ENCODE measurements at regions not wholly inside any gene's neighbourhood (a gene's known extent, or its start where the extent isn't known, plus 50 kb on each side); places are given as distances from the start of the nearest gene placed in this dataset.

DNA sequence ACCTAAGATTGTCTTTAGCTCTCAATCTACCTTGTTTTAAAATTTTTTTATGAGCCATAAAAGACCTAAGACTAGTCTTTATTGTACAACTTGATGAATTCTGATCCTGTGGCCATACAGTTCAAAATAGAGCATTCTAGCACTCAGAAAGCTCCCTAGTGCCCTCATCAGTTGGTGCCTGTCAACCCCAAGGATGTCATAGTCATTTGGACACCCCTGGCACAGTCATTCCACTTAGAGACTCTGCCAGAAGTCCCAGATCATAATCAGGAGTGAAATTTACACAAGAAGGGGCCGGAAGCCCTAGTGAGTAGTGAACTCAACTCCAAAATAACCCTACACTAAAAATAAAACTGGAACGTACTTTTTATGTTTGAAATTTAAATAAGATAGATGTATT, 80.0 kb upstream of the INSIG1 start:
- no peak for DNase-seq

DNA sequence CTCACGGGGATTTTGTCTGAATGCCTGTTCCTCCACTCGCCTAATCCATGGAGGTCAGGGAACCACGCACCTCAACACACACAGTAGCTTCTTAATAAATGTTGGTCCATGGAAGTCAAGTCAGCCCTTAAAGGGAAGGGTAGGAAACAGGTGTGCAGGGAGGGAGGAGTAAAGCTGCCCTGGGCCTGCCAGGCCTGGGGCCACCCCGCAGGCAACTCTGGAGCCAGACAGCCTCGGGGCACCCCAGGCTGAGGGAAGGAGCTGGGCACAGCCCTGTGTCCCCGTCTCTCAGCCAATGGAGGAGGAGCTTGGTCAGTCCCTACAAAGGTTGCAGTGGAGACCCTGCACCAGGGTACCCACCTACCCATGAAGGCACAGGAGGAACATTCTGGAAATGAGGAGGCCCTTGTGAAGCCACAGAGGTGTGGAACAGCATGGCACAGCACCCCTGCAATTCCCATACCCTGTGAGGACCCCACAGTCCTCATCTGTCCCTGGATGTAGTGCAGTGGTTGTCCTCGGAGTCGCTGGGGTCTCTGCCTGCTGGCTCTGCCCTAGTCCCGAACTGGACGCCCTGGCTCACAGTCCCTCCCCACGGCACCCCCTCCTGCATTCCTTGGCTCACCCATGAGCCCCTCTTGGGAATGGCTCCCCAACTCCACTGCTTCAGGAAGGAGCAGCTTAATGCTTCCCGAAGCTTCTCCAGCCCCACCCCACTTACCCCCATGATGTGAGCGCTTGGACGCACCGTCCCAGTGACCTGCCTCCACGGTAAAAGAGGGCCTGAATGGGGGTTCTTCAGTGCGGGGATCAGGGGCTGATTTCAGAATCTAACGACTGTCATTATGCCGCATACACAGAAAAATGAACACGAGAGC, 79.2 kb upstream of the INSIG1 start:
- DNase-seq = no peak

DNA sequence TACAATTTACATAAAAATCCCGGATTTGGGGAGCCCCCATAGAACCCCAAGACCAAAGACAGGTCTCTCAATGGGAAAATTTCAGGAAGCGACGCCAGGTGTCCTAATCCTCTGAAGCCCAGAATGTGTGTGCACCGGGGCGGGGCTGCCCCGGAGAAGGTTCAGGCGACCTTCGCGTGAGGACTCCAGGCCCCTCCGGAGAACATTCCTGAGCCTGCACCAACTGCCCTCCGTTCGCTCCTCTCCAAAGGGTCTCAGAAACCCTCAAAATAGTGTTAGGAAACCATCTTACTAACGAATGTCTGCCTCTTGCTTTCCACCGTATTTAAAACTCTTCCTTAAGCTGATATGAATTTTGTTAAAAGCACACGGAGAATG, 78.5 kb upstream of the INSIG1 start:
- DNase-seq = no peak

DNA sequence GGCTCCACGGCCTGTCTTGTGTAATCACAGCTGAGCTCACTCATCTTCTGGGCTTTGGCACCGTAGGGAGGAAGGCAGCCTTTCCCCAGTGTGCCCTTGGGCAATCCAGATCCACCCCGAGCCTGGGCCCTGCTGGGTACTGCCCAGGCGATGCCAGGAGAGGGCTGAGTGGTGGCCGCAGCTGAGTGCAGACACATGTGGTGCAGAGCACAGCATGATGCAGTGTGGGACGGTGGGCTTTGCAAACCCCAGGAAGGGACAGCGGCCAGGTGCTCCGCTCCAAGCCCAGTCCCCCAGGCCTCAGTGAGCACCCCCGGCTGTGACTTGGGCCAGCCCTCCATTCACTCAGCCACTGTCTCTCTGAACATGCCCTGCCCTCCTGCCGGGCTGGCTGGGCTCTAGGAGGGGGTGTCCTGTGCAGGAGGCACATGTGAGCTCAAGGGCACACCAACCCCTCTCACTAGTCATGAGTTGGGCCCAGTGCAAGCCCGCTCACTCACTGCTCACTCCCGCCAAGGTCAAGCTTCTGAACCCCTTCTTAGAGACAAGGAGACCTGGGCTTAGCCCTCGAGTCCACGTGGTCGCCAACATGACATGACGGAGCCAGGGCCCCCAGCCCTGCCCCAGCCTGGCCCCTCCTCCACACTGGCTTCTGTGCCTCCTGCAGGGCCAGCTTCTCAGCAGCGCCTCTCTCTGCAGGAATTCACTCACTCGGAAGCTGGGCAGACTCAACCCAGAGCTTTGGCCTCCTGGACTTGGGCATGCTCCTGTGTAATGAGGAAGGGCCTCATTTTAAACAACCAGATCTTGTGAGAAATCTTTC, 77.5 kb upstream of the INSIG1 start:
- DNase-seq = no peak

DNA sequence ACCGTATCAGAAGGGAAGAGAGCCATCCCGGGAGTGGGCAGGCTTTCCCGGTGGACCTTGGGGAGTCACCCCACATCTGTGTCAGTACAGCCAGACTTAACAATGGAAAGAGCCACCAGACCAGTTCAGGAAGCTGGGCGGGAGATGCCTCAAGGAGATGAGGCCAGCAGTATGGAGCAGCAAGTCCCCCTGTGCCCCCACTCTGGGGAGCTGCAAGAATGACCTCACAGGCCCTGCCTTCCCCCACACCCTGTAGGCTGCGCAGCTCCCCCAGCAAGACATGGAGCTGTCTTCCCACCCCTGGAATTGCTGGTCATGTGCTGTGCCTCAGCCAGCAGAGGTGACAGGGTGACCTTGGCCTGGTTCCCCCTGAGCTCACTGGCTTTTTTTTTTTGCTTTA, 76.8 kb upstream of the INSIG1 start:
- DNase-seq = no peak

DNA sequence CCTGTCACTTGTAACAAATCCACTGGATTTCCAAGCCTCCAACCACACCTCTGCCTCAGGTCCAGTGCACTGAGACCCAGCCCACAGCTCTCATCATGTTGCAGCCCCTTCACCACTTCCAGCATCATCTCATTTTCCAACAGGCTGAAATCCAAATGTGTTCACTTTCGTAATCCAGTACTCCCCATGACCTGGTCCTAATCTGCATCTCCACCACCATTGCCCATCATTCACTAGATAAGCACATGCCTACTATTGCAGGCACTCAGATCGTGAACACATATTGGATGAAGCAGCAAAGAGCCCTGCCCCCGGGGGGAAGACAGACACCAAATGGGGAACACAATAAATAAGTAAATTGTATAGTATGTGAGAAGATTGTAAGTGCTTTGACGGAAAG, 76.1 kb upstream of the INSIG1 start:
- DNase-seq = no peak

DNA sequence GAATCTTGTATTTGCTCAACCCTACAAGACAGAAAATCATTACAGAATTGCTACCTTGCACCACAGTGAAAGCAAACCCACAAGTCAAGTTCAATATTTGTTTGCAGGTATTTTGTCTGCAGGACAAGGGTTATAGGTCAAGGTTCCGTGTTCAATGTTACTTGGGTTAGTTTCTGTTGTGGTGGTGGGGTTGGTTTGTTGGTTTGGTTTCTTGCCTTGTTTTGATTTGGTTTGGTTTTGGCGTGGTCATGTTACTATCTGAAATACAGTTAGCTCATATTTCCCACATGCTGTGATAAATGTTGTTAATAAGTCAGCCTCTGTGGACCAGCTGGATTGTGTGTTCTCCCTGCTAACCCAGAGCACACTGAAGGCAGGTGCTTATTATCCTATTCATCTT, 75.6 kb upstream of the INSIG1 start:
- no peak for DNase-seq

DNA sequence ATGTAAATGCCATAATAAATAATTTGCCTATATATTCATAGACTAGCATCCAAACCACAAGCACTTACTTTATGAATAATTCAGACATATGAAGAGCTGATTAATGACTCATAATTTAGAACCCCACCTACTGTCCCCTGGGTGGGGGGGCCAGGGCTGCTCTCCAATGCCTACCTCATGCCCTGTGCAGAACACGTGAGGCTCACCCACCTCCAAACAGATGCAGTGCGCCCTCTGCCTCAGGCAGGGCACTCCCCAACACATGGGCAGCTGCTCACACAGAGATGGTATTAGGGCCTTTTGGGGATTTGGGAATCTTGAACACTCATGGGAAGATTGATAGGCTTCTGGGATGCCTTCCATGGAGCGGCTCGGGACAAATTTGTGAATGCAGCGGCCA, 75.1 kb upstream of the INSIG1 start:
- DNase-seq = no peak

DNA sequence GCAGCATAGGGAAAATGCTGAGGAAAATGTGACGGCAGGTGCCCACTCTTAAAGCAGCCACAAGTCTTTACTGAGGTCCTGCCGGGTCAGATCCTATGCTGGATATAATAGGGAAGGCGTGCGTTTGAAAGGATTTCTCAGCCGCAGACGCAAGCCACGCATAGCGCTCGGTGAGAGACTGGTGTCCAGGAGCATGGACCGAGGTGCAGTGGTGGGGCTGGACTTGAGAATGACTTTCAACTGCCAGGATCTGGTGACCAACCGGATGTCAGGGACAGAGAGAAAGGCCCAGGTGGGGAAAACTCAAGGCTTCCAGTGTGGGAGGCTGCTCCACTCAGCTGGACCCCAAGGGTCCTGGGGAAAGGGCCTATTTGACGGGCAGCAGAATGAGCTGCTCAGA, 74.7 kb upstream of the INSIG1 start:
- DNase-seq = no peak

DNA sequence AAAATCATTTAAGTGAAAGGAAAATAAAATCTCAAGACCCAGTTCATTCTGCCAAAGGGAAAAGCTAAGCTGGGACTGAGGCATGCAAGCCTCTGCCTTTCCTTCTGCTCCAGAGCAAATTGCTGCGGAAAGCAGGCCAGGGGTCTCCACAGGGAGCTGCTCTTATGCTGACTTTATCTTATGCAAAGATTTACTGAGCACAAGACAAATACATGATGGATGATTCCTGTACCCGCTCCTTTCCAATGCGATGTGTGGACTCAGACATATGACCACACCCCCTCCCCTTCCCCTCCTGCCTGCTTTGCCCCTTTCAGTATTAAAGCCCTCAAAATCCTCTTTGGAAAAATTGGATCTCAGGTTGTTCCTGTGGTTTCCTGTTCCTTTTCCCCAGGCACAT, 74.2 kb upstream of the INSIG1 start:
- DNase-seq = no peak

DNA sequence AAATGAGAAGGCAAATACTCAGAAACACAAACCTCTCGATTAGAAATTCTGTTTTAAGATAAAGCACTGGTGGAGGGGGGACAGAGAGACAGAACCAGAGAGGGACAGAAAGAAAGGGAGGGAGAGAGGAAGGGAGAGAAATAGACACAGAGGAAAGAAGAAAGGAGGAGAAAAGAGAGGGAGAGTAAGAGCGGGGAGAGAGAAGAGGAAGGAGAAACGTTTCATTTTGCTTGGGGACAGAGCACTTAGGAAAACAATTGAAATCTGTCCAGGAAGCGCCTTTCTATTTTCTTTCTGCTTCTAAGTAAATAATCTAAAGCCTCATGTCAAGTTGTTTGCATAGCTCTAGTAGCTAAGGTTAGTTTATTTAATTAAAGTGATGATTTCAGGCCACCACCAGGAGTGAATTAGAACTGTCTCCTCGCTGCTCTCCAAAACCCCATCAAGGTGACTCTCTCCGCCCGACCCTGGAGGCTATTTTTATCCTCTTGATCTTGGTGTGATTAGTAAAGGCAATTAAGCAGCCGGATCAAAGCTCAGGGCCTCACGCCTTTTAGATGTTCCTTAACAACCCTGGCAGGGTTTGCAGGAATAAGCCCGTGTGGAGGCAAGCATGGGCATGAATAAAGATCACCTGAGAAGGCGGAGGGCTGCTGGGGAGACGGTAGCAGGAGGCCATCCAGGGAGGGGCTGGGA, 73.4 kb upstream of the INSIG1 start:
- DNase-seq = no peak

DNA sequence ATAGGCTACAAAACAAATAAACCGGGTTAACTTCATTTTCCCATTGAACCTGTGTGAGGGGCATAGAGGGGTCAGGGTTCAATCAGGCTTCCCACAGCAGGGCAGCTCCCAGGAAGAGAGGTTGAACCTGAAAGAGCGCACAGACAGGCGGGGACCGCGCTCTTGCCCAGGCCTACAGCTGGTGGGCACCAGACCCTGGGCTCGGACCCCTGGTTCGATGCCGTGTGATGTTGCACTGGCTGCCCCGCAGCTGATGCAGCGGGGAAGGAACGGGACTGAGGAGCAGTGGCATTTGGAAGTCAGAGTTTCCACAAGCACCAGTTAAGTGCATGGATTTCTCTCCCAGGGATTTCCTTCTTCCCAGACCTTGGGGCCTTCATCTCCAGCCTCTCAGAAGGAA, 72.6 kb upstream of the INSIG1 start:
- no peak for DNase-seq

DNA sequence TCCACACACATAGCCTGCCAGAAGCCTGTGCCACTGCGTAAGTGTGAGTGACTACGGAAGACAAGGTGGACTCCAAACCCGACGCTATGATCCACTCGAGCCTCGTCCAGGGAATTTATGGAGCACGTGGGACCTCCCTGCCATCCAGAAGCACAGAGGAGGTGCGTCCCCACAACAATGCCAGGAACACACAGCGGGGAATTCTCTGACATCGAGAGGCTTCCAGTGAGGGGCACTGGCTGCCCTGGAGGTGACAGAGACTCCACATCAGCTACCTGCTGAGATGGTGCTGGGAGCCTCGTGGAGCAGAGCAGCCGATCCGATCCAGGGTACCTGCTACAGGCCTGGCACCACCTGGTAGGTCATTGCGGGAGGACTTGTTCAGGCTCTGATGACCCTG, 72.2 kb upstream of the INSIG1 start:
- no peak for DNase-seq

DNA sequence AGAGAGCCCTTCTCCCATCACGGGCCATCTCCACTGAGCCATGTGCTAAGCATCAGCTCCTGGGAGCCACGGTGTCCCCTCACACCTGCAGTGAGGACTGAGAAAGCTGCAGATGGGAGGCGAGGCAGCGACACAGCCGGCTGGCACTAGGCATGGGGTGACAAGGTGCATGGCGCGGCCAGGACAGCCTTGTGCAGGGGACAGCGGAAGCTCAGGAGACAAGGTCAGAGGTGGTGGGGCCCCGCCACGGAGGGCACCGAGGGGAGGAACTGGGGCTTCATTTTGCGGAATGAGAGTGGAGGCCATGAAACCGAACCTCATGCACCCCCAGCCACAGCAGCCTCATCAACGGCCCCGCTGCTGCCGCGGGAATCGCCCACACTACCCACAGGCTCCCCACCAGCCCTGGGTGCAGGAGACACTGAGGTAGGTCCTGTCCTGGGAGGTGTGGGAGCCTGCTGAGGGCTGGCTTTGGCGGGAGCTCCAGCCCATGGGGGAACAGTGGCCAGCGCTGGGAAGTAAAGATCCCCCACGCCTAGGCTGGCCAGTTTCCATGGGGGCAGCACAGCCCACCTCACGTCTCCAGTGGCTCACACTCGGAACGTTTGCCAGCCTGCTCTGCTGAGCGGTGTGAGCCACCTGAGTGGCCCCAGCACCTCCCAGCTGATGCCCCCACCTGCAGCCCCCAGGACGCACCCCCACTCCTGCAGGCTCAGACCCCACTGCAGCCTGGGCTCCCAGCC, 71.2 kb upstream of the INSIG1 start:
- no peak for DNase-seq

DNA sequence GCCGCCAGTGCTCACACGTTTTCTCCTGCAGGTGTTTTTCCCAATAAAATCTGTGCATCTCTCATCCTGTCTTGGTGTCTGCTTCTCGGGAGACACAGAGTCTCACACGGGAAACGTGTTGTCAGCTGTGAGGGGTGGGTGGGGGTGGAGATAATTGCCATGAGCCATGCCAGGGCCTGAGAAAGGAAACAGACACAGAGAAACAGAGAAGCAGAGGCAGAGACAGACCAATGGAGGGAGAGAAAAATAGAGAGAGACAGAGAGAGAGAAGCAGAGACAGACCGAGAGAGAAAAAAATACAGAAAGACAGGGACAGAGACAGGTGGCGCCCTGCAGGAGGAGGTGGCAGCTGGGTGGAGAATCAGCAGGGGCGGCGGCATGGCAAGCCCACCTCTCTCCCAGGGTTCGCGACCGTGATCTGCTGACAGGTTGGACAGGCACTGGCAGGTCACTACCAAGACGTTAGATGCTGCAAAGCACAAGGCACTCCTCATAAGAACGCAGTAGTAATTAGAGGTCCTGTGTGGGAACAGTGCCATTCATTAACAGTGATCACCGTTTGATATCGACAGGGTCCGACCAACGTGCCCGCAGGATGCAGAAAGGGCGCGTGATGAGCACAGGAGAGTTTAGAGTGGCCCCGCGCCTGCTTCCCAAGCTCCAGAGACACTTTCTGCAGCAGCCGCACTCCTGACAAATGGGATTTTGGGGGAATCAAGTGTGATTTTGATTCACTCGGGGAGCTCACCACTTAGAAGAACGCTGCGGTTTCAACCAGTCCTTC, 70.5 kb upstream of the INSIG1 start:
- no peak for DNase-seq

DNA sequence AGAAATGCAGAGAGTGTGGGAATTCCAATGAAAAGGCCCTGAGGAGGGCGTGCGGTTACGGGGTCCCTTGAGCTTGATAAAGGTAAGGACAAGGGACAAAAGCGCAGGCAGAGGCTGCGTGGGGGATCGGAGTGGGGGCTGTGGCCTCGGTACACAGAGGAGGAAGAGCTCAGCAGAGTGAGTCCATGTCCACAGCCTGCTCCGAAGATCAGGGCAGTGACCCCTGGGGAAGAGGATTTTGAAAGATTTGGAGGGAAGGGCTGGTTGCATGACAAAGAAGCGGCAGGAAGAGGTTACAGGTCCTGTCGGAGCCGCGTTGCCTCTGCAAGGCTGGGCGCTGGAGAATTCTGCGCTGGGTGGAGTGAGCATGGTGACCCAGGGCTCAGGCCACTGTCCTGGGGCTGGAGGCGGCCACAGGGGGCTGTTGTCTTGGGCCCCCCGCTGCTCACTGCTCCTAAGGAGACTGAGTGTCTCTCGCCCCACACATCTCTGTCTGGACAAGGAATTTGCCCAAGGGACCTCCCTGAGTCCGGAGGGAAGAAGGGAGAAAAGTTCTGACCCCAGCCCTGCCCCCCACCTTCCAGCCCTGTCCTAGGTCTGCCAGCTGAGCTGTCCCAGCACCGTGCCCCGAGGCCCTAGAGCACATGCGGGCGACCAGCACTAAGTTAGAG, 69.8 kb upstream of the INSIG1 start:
- DNase-seq = no peak

DNA sequence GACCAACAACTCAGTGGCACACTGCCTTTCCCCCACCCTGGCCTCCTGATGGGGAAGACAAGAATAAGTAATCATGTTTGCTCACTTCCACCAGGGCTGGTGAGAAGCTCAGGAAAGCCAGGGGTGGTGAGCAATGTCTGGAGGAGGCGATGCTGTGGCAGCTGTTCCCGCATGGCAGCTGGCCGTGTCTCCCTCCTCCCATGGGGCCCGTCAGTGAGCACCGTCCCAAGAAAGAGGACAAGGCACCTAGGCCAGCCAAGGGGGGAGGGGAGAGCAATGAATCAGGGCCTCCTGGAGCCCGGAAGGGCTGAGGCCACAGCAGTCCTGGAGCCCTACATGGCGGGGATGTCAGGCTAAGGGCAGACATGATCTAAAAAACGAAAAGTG, 69.2 kb upstream of the INSIG1 start:
- DNase-seq = no peak

DNA sequence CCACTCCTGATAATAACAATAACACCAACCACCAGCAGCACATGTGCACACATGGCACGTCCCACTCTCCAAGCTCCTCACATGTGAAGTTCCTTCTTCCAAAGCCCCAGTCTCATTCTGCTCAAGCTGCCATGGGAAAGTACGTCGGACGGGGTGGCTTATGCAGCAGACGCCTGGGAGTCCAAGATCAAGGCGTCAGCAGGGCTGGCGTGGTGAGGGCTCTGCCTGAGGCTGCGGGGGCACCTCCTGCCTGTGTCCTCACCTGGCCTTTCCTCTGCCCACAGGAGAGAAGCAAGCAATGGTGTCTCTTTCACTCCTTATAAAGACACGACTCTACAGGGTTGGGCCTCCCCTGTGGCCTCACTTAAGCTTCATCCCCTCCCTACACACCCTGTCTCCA, 68.8 kb upstream of the INSIG1 start:
- DNase-seq = no peak

DNA sequence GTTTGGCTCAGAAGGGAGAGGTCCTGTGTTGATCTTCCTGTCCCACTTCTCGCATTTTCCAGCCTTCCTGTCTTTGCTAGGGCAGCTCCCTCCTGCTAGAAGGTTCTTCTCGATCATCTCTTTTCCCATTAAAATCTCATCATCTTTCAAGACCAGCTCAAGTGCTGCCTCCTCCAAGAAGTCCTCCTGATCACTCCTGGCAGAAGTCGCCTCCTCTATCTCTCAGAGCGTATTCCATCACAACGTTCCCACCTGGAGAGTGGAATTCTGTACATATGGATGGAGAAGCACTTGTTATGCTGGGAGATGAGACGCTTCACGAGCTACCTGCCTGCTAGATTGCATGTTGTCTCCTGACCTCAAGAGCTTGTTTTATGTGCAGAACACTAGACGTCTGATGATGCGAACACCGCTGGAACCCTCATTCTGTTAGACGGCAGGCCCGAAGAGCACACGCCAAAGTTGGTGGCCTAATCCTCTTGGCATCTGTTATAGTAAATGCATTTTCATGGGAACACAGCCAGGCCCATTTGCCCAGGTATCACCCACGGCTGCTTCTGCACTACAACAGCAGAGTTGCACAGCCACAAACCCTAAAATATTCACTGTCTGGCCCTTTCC, 68.0 kb upstream of the INSIG1 start:
- DNase-seq = no peak

DNA sequence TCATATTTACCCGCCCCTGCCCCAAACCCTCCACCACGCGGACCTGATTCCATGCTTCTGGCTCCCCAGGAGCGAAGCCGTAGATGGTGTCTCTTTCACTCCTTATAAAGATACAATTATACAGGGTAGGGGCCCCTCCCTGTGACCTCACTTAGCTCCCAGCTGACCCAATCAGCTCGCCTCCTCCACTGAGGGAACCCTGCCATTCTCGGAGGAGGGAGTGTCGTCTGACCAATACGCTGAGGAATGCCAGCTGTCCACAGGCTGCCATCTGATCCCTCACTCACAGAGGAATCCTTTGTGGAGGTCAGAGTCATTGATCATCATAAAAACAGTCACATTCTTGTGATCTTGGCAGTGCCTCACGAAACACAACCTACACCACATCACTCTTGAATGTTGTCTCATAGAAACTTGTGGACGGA, 67.5 kb upstream of the INSIG1 start:
- DNase-seq = peak; percentile 81 to 90

DNA sequence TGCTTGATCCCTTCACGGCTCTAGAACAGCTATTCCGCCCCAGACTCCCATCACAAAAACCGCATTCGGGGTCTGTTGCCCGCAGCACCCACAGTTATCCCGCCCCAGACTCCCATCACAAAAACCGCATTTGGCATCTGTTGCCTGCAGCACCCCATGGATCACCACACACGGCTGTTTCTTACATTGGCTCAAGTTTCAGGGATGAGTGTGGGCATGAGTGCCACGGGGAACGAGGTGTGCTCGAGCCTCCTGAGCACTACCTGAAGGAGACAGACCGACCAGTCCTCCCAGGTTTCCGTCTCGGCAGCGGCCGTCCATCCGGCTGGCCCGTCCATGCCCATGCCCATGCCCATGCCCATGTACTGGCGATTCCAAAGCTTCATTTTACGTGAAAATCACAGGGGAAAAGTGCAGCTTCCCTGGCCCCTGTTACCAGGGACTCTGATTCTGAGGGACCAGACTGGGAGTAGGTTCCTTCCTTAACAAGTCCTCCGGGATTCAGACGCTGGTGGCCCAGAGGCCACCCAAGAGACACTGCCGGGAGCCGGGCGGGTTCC, 66.4 kb upstream of the INSIG1 start:
- DNase-seq = no peak
